ENCODE measurements at regions not wholly inside any gene's neighbourhood (a gene's known extent, or its start where the extent isn't known, plus 50 kb on each side); places are given as distances from the start of the nearest gene placed in this dataset.

DNA sequence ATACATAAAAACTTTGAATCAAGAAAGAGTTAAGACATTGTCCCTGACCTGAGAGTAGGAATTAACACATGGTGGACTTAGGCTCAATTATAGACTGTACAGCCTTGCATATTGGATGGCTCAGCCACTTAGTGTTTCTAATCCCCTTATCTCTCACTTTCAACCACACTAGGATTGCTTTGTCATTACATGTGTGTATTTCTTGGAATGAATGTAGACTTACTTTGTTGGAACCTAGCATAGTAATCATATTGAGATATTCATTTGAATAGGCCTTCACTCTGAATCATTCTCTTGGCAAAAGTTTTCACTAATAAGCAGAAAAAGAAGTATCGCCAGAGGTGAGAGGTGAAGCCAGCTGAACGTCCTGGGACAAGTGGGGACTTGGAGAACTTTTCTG is 1973.9 kb upstream of the FLRT2 start:
- no peak for TF ChIP-seq POLR2A (IDR thresholded peaks at IDR 0.05)
- TF ChIP-seq, protein P1, sequence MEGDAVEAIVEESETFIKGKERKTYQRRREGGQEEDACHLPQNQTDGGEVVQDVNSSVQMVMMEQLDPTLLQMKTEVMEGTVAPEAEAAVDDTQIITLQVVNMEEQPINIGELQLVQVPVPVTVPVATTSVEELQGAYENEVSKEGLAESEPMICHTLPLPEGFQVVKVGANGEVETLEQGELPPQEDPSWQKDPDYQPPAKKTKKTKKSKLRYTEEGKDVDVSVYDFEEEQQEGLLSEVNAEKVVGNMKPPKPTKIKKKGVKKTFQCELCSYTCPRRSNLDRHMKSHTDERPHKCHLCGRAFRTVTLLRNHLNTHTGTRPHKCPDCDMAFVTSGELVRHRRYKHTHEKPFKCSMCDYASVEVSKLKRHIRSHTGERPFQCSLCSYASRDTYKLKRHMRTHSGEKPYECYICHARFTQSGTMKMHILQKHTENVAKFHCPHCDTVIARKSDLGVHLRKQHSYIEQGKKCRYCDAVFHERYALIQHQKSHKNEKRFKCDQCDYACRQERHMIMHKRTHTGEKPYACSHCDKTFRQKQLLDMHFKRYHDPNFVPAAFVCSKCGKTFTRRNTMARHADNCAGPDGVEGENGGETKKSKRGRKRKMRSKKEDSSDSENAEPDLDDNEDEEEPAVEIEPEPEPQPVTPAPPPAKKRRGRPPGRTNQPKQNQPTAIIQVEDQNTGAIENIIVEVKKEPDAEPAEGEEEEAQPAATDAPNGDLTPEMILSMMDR (IDR thresholded peaks at IDR 0.05), result no peak
